Stimulated activated CD8-positive, alpha-beta memory T cell treated with anti-CD3 and anti-CD28 coated beads, Interleukin-15, amount 100 ng/mL, for 24 hours (primary cell): ENCODE measurements at regions not wholly inside any gene's neighbourhood (a gene's known extent, or its start where the extent isn't known, plus 50 kb on each side); places are given as distances from the start of the nearest gene placed in this dataset.

Experiments used
- DNase-seq: peaks from one replicate; pipeline ENCODE4 v3.0.0-alpha.2; 2020; ENCODE audit warnings: low read depth

DNA sequence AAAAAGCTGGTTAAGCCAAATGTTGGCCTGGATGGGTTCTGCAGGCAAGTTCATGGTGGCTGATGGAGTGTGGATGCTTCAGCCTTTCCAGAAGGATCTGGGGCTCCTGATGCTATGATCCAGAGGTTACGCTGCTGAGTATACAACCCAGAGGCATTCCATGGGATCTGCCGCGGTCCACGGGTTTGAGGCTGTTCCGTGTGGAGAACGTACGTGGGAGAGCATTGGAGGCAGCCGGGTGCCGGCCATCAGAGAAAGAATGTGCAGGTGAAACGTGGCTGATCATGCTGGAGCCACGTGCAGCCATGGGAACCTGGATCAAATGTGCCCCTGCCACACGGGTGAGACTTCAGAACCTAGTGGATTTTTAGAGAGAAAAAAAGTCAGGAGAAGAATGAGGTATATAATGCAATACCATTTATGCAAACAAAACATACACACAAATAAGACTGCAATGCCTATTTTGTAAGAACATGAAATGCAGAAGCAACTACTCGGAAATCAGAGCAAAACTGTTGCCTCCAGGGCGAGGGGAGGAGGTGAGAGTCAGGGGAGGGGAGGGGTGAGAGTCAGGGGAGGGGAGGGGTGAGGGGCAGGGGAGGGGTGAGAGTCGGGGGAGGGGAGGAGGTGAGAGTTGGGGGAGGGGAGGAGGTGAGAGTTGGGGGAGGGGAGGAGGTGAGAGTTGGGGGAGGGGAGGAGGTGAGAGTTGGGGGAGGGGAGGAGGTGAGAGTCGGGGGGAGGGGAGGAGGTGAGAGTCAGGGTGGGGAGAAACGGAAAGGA is 116.5 kb upstream of the C1orf174 start:
- DNase-seq = no peak

DNA sequence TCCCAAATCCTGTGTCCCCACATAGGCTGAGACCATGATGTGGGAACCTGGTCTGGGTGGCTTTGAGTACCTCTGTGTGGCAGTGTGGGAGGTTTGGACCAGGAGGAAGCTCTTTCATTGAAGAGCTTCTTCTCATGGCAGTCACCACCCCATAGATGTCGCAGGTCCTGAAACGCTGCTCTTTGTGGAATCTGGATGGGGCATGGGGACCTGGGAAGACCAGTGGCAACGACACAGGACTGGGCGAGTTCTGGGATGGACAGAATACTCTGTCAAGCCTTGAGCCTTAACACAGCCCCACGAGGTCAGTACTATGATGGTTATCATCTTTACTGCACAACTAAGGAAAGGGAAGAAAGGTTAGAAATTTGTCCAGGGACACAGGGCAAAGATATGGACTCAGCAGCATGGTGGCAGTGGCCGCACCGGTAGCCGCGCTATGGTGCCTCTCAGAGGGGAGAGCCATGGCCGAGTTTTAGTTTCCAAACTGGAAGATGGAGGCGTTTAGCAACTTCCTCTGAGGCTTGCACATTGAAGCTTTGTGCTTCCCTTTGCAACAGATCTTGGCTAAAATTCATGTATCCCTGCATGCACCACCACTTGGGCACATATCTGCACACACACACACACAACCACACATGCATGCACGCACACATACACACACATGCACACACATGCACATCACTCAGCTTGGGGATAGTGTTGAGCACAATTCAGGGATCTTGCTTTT is 117.7 kb upstream of the C1orf174 start:
- DNase-seq = no peak

DNA sequence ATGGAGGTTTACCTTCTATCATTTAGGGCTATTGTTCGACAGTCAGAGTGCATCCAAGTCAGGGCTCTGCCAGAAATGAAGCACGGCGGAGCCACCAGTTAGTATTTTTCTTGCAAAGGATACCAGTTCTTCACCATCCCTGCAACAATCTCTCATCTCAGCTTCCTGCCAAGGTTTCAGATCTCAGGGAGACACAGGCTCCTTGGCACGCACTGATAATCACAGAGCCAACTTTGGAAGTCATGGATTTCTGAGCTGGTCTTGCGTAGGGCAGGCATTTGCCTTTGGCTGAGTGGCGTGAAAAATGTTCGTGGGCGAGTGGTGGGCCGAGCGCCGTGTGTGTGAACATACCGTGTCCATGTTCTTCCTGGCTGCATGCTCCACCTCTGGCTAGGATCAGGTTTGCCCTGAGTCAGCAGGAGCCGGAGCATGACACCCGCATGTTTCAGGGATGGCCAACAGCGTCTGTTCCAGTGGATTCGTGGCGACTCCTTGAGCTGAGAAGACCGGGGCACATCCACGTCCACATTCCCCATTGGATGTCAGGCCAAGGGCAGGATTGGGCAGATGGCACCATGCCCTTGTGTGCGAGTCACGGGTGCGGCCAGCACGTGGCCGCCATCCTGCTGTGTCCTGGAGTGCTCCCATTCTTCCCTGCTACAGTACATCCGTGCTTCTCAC is 118.5 kb upstream of the C1orf174 start:
- DNase-seq = no peak

DNA sequence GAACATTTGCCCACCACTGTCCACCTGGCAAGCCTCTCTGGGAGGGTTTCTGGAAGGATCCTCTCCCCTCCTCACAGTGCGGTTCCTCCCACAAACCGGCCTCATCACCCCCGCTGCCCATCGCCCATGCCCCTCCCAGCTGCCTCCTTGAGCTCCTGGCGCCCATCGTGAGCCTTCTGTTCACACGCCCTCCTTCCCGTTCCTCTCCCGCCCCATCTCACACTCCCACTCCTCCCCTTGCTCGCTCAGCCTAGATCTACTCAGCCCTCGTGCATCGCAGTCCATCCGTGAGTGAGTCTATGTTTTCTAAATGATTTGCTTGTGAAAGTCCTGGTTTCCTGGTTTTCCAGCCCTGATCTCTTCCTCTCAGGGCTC is 119.1 kb upstream of the C1orf174 start:
- DNase-seq = no peak

DNA sequence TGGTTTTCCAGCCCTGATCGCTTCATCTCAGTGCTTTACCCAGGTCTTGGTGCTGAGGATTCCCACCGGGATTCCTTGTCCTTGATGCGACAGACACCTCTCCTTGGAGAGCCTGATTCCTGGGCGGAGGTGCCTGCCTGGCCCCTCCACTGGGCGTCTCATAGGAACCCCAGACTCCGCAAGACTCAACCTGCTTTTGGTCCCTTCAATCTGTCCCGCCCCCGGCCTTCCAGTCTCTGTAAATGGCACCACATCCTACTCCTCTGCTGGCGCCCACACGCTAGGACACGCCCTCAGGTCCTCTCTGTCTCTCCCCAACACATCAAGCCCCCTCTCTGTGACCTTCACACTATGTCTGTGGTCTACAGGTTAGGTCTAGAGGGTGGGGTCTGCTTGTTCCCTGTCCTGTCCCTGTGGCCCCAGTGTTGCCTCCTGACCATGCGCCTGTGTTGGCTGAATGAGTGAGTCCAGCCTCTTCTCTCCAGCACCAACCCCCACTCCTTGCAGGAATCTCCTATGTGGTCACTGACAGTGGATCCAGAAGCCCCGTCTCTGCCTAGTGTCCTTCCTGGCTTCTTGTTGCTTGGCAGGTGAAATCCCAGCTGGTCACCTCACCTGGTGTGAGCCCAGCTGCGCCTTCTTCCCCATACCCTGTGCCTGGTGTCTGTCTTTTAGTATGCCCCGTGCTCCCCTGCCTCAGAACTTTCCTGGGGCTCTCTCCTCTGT is 119.7 kb upstream of the C1orf174 start:
- DNase-seq = no peak

DNA sequence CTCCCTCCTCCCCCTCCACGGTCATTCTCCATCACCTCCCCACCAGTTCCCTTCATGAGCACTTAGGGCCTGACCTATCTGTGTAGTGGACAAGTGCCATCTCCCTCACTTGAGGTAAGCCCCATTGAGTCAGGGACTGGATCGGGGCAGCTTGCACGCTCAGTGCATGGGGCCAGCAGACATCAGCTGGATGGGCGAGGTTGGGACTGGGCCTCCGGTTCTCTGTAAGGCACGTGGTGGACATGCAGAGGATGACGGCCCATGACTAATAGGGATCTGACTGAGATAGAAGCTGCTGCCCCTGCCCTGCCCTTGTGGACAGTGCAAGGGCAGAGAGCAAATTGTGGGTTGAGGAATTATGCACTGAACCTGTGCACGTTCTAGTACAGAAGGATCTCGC is 120.4 kb upstream of the C1orf174 start:
- no peak for DNase-seq

DNA sequence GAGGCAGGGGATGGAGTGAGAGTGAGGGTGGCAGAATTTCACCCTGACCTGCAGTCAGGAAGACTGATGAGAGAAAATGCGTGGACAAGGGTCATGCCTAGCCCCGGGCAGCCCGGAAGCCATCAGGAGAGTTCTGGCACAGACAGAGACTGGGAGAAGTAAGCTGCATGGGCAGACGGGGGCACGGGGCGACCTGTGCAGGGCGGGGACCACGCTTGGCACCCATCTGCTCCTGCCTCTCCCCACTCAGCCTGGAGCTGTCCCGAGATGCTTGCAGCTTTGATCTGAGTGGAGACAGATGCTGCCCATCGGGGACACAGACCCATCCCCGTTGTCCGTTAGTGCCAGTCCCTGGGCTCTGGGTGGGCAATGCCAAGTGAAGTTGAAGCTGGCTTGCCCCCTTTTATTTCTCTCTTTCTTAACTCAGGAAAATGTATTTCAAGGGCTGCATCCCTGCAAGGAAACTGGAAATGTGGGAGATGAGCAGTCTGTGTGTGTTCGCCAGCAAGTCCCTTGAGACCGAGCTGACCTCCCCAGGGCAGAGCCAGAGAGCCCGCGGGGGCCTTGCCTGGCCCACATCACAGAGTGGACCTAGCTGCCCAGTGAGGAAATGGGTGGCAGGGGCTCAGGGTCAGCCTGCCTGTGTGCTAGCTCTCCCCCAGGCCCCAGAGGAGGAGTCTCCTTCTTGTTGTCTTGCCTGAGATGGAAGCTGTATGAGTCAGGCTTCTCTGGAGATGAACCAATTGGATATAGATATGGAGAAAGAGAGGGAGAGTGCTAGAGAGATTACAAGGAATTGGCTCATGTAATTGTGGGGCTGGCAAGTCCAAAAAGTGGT is 121.3 kb upstream of the C1orf174 start:
- no peak for DNase-seq

DNA sequence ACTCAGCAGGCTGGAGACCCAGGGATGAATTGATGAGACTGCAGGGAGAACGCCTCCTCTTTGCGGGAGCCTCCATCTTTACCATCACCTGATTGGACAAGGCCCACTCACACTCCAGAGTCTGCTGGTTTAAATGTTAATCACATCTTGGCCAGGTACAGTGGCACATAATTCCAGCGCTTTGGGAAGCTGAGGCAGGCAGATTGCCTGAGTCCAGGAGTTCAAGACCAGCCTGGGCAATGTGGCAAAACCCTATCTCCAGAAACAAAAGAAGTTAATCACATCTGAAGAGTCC is 121.8 kb upstream of the C1orf174 start:
- no peak for DNase-seq

DNA sequence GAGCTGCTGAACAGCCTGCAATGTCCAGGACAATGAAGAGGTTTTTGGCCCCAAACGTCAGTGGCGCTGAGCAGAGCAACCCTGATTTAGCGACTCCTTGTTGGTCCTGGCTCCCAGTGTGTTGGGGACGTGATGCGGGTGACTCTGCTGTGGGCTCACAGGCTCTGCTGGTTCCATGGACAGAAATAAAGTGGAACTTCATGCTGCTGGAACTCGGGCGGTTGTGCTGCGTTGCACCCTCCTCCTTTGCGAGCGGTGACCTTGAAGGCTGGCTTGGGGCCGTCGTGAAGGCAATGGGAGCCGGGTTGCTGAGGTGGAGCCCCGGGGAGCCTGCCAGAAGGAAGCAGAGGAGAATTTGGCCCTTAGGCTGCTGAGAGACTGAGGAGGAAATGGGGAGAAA is 122.6 kb upstream of the C1orf174 start:
- no peak for DNase-seq

DNA sequence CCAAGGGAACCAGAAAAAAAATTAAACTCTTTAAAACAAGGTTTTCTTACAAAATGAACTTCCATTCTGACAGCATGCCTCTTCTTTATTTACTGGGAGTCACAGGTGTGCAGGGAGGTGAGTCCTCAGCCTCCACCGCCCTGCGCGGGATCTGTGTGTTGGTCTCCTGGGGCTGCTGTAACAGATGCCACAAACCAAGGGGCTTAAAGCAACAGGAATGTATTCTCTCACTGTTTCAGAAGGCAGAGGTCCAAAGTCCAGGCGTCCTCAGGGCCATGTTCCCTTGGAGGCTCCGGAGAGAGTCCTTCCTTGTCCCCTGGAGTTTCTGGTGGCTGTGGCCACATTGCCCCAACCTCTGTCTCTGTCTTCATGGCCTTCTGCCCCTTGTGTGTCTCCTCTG is 123.6 kb upstream of the C1orf174 start:
- no peak for DNase-seq

DNA sequence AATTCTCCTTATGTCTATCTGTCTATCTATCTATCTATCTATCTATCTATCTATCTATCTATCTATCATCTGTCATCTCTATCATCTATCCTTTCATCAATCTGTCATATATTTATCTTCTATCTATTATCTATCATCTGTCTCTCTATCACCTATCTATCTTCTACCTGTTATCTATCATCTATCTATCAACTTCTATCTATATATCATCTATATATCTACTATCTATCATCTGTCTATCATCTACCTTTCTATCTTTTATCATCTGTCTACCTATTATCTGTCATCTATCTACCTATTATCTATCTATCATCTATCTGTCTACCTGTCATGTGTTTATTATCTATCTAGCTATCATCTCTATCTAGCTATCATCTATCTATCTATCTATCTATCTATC is 124.7 kb upstream of the C1orf174 start:
- no peak for DNase-seq

DNA sequence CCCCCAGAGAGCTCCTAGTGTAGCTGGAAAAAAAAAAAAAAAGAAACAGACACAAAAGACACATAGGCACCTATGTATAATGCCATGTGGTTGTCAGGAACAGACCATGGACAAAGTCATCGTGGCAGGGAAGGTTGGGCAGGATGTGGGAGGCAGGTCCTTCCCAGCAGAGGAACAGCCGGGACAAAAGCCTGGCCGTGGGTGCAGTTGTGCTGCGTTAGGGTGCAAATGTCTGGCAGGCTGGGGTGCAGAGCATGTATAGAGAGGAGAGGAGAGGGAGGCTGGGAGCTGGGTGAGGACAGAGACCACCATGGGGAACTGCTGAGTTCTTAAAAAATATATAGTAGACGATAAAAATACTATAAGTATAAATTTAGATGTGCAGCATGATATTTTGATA is 125.7 kb upstream of the C1orf174 start:
- DNase-seq = no peak

DNA sequence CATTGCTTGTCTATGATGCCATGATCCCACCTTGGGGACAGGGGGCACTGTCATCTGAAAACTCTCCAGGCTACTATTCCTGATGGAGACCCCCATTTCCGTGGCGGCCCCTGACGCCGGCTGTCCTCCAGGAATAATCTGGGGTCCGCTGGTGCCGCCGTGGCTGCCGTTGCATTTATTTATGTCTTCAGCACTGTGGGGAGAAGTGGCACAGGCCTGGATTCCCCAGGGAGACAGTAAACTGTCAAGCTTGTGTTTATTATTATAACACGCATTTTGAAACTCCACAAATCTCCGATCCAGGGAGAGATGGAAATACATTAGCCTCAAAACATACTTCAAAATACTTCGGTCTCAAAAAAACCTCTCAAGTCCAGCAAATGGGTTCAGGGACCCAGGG is 126.9 kb upstream of the C1orf174 start:
- no peak for DNase-seq

DNA sequence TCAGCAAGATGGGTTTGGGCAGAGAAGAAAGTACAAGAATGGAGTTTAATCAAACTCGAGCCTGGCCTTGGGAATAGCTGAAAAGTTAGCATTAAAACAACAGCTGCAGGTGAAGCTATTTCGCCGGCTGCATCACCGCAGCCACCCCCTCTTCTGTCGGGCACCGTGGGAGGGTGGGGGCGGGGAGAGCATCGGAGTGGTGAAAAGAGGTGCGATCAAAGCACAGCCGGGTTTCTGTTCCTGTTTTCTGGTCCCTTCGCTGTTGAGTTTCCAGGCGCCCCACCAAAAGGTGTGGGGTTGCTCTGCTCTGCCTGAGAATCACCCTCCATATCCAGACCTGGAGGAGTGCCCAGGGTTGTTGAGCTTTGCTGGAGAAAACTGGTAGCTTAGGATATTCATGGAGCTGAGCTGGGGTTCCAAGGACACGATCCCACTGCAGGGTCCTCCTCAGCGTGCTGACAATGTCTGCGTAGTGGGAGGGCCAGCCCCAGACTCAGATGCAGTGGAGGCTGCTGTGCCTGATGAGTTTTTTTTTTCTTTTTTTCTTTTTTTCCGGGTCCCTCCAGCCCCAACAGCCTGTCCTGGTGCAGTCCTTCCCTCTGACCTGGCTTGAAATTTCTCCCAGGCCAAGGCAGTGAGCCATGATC is 127.5 kb upstream of the C1orf174 start:
- no peak for DNase-seq

DNA sequence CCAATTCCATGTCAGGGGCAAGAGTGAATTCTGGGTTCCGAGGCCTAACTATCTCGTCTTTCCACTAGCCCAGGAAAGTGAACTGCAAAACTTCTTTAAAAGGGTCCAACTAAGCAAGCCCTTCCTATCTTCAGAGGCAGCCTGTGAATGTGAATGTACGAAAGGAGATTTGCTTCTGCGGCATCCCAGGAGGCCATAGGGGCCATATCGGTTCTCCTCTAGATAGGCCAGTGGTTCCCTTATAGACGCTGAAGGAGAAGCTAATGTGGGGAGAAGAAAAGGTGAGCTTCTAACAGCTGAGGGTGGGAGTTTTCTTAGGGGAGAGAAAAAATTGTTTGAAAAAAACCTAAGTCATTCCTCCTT is 128.0 kb upstream of the C1orf174 start:
- no peak for DNase-seq

DNA sequence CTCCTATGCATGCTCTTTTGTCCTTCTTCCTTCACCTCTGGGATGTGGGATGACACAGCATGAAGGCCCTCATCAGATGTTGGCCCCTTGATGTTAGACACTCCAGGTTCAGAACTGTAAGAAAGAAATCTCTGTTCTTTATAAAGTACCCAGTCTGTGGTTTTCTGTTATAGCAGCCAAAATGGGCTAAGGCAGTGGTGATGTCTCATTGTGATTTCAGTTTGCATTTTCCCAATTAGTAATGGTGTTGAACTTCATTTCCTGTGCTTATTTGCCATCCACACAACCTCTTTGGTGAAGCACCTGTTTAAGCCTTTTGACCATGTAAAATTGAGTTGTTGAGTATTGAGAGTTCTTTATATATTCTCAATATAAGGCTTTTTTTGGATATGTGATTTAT is 129.3 kb upstream of the C1orf174 start:
- DNase-seq = no peak

DNA sequence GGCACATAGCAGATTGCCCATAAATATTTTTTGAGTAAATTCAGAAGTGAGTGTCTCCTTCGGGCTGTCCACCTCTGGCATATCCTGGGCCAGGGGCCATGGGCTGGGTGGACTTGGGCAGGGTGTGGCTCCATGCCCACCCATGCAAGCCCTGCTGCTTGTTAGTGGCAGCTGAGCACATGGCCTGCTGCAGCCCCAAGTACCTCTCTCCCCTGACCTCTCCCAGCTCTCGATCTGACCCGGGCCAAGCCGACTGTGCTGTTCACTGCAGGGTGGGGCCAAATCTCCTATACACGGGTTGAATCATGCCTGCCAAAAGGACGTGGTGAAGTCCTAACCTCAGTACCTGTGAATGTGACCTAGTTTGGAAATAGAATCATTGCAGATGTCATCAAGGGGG is 132.5 kb upstream of the C1orf174 start:
- no peak for DNase-seq

DNA sequence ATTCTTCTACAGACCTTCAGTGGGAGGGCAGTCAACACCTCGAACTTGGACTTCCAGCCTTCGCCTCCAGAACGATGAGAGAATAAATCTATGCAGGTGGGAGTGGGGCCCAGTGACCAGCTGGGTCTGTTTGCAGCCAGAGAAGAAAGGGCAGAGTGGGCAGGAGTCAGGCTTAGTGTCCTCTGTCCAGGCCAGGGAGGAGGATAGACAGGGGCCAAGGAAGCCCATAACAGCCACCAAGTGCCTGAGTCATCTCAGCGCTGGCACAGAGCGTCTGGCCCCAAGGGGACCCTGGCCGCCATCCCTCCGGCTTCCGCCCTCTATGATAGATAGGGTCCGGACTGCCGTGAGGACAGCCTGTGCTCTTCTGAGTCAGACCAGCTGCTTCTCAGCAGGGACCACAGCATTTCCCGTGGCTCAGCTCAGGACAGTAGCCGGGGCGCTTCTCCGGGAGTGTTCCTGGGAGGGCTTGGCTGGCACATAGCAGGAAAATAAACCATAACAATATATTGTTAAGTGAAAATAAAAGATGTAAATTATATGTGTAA is 133.1 kb upstream of the C1orf174 start:
- DNase-seq = no peak

DNA sequence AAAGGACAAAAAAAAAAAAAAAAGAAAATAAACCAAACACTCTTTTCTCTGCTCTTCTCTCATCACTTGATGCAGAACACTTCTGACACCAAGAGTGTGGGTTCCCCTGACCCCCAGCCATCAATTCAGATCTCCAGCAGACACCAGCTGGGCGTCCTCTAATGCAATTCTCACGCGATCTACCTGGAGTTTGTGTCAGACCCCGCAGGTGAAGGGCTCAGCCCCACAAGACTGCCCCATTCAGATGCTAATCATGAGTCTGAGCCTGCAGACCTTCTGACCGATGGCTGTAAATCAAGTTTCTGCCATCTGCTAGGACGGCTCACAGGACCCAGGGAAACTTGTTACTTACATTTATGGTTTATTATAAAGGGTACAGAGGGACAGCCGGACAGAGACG is 133.6 kb upstream of the C1orf174 start:
- DNase-seq = no peak

DNA sequence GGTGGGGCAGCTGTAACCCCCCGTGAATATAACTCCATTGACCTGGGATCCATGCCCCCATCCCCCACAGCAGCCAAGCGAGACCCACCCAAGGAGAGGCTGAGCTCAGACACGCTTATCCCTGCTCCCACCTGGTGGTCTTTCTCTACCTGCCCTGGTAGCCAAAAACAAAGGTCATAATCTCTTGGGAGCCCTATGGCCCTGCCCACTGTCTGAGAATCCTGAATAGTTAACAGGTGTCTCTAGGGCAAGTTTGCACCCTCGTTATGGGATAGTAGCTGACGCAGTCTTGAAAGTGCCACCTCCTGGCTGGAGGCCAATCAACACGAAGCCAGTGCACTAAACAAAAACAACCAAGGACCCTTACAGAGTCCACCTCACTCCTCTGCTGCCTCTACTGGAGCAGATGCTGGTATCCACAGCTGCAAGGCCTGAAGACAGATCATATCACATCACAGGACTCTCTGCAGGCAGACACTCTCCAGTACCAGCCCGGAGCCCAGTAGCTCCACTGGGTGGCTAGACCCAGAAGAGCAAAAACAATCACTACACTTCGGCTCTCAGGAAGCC is 134.3 kb upstream of the C1orf174 start:
- no peak for DNase-seq

DNA sequence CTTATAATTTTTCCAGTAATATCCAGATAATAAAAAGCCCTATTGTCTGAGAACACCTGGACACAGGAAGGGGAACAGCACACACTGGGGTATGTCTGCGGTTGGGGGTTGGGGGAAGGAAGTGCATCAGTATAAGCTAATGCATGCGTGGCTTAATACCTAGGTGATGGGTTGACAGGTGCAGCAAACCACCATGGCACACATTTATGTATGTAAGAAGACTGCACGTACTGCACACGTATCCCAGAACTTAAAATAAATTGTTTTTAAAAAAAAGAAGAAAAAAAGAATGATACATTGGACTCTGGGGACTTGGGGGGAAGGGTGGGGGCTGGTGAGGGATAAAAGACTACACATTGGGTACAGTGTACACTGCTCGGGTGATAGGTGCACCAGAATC is 144.9 kb upstream of the C1orf174 start:
- DNase-seq = no peak
